ENCODE measurements at regions not wholly inside any gene's neighbourhood (a gene's known extent, or its start where the extent isn't known, plus 50 kb on each side); places are given as distances from the start of the nearest gene placed in this dataset.

GRCh38 chr1:59044535-59045121 is 252.3 kb upstream of the FGGY start:
- Histone ChIP-seq H3K4me3 (replicated peaks in 1 of 3) (no peak overlapping the region), H3K4me1 (peaks cover 0 to 16% of the 10 kb centered on the region in 2 donors), H3K27ac (no peak overlapping the region), H3K27me3 (no peaks in the 10 kb centered on the region), H3K36me3 (no peaks in the 10 kb centered on the region), H3K9me3 (no peaks in the 10 kb centered on the region)
- DNase-seq: no peak
- WGBS, 2 donors: 88 to 96% methylated on average over 2 of the region's 2 CpGs
- TF ChIP-seq CTCF (IDR thresholded peaks at IDR 0.05): no peak
- TF ChIP-seq POLR2A (IDR thresholded peaks at IDR 0.05): no peak
- intact Hi-C loops (cut with DNase I): no loop called here

- Histone ChIP-seq H3K27ac (no peak overlapping the region), H3K27me3 (no peaks in the 10 kb centered on the region), H3K4me3 (replicated peaks in 1 of 3) (no peak overlapping the region), H3K4me1 (peaks cover 0 to 16% of the 10 kb centered on the region in 2 donors), H3K9me3 (no peaks in the 10 kb centered on the region), H3K36me3 (no peaks in the 10 kb centered on the region)
- WGBS, 2 donors: 84 to 93% methylated on average over 3 of the region's 3 CpGs
- no peak for DNase-seq
- intact Hi-C loops (cut with DNase I): no loop called here
- TF ChIP-seq CTCF (IDR thresholded peaks at IDR 0.05) (no peak), POLR2A (IDR thresholded peaks at IDR 0.05) (no peak)
Measured at GRCh38 chr1:59045137-59045536, 251.8 kb upstream of the FGGY start.

- no peaks in the 10 kb centered on the region for H3K27me3 ChIP-seq
- H3K27ac ChIP-seq: no peak overlapping the region
- no peak overlapping the region for H3K4me3 ChIP-seq (replicated peaks in 1 of 3)
- H3K36me3 ChIP-seq: no peaks in the 10 kb centered on the region
- 86 to 90% methylated on average over 5 of the region's 5 CpGs for WGBS, 2 donors
- no peak for DNase-seq
- peaks cover 0 to 16% of the 10 kb centered on the region in 2 donors for H3K4me1 ChIP-seq
- intact Hi-C loops (cut with DNase I): no loop called here
- no peaks in the 10 kb centered on the region for H3K9me3 ChIP-seq
- TF ChIP-seq CTCF (IDR thresholded peaks at IDR 0.05): no peak
- no peak for TF ChIP-seq POLR2A (IDR thresholded peaks at IDR 0.05)
Measured at GRCh38 chr1:59045636-59046035, 251.3 kb upstream of the FGGY start.

GRCh38 chr1:59046134-59046533 is 250.8 kb upstream of the FGGY start:
- 77 to 80% methylated on average over 2 of the region's 2 CpGs for WGBS, 2 donors

More at GRCh38 chr1:59046134-59046533, 250.8 kb upstream of the FGGY start:
- intact Hi-C loops (cut with DNase I): no loop called here
- Histone ChIP-seq H3K27ac (no peak overlapping the region), H3K36me3 (no peaks in the 10 kb centered on the region), H3K9me3 (no peaks in the 10 kb centered on the region), H3K4me1 (peaks cover 0 to 16% of the 10 kb centered on the region in 2 donors), H3K4me3 (replicated peaks in 1 of 3) (no peak overlapping the region), H3K27me3 (no peaks in the 10 kb centered on the region)
- no peak for DNase-seq
- TF ChIP-seq POLR2A (IDR thresholded peaks at IDR 0.05): no peak
- TF ChIP-seq CTCF (IDR thresholded peaks at IDR 0.05): no peak

Data from thyroid gland (tissue), 4 donors.